SU-DHL-6 (cell line): ENCODE measurements at regions not wholly inside any gene's neighbourhood (a gene's known extent, or its start where the extent isn't known, plus 50 kb on each side); places are given as distances from the start of the nearest gene placed in this dataset.
"Not testable (repeated sequence)": the region's sequence is repeated elsewhere in the genome, so short reads cannot be mapped to it uniquely, and the experiment has no call there.

Experiments
- CTCF ChIP-seq: fragments of 200-600 bp; sonication (generic); IDR thresholded peaks from one replicate; pipeline ENCODE4 v1.5.1; 2017; ENCODE audit warnings: antibody characterized with exemption, mild to moderate bottlenecking, low read length, moderate library complexity; ENCODE audit not compliant: insufficient read depth, poor library complexity, severe bottlenecking
- EZH2phosphoT487 ChIP-seq: fragments of 200-600 bp; sonication (generic), shearing (Covaris generic); conservative IDR thresholded peaks from 2 replicates; pipeline ENCODE4 v1.6.1; 2018; ENCODE audit warnings: mild to moderate bottlenecking, antibody characterized with exemption, low read length, moderate library complexity, mixed read lengths

GRCh38 chr2:111432423-111432822 is 311.7 kb downstream of the BCL2L11 start:
- TF ChIP-seq CTCF, EZH2phosphoT487: not testable (repeated sequence)
